ENCODE measurements at regions not wholly inside any gene's neighbourhood (a gene's known extent, or its start where the extent isn't known, plus 50 kb on each side); places are given as distances from the start of the nearest gene placed in this dataset.

DNA sequence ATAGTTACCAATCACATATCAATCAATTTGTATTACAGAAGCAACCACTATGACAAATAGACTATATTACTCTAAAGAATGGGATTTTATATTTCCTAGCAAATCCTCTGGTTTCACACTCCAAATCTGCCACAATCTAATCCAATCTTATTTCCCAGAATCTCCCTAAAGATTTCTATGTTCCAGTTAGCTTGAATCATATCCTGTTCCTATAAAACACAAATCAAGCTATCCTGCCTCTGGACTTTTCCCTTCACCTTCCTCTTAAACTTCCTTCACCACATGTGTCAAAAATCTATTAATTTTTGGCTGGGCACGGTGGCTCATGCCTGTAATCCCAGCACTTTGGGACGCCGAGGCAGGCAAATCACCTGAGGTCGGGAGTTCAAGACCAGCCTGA is 50.0 kb downstream of the PIK3C2A start:
- H3K27me3 ChIP-seq (ENCODE audit: control insufficient read depth in 3 of 3, insufficient read depth in 3 of 3, low read depth in 1 of 3, low read length in 3 of 3), result no peaks in the 10 kb centered on the region
- H3K14ac ChIP-seq (ENCODE audit: low read length), result no peak overlapping the region
- H3K79me1 ChIP-seq (ENCODE audit: low read depth, low read length), result no peaks in the 10 kb centered on the region
- H3K4me3 ChIP-seq (ENCODE audit: low read length in 2 of 2), result no peak overlapping the region
- no peak overlapping the region for H2BK5ac ChIP-seq (ENCODE audit: low read length)
- no CpG with 5 or more reads among the region's 4 CpGs for WGBS, 2 donors (ENCODE audit: extremely low coverage in 2 of 2, insufficient read length in 2 of 2, insufficient replicate concordance in 1 of 2)
- H3K4me2 ChIP-seq (ENCODE audit: insufficient read depth, low read length, poor library complexity, severe bottlenecking), result no peak overlapping the region
- H3K23ac ChIP-seq (ENCODE audit: low read depth, low read length, poor library complexity), result no peak overlapping the region
- no peak overlapping the region for H3K18ac ChIP-seq (ENCODE audit: low read length)
- H3K9ac ChIP-seq (ENCODE audit: low read depth, low read length, poor library complexity), result no peak overlapping the region
- H2BK120ac ChIP-seq (ENCODE audit: low read depth, low read length), result no peak overlapping the region
- H3K4me1 ChIP-seq (ENCODE audit: control insufficient read depth in 2 of 2, insufficient read depth in 1 of 2, low read depth in 1 of 2, low read length in 2 of 2), result peaks cover 0 to 2% of the 10 kb centered on the region in 2 donors
- H2BK12ac ChIP-seq (ENCODE audit: low read length), result no peak overlapping the region
- DNase-seq (ENCODE audit: low spot score), result no peak
- no peak overlapping the region for H3K4ac ChIP-seq (ENCODE audit: low read length)
- H2BK15ac ChIP-seq (ENCODE audit: low read length), result no peak overlapping the region
- H3K9me3 ChIP-seq (replicated peaks in 1 of 2; ENCODE audit: control insufficient read depth in 2 of 2, insufficient read depth in 1 of 2, low read depth in 1 of 2, low read length in 2 of 2), result no peaks in the 10 kb centered on the region
- H4K91ac ChIP-seq (ENCODE audit: low read depth, low read length, poor library complexity), result no peak overlapping the region
- peaks cover 0 to 36% of the 10 kb centered on the region in 2 donors for H3K36me3 ChIP-seq (replicated peaks in 1 of 2; ENCODE audit: control insufficient read depth in 2 of 2, insufficient read depth in 2 of 2, low read length in 2 of 2)
- no peak overlapping the region for H3K27ac ChIP-seq (replicated peaks; ENCODE audit: low read length)
- no peak overlapping the region for H4K8ac ChIP-seq (ENCODE audit: low read depth, low read length)
- H2AK5ac ChIP-seq (ENCODE audit: low read depth, low read length), result no peak overlapping the region
- H2AFZ ChIP-seq (ENCODE audit: low read length), result no peak overlapping the region

GRCh38 chr11:17156283-17156682 is 51.5 kb downstream of the PIK3C2A start:
- no peak overlapping the region for H3K14ac ChIP-seq (ENCODE audit: low read length)
- no peak overlapping the region for H3K4me3 ChIP-seq (ENCODE audit: low read length in 2 of 2)
- no peak overlapping the region for H4K91ac ChIP-seq (ENCODE audit: low read depth, low read length, poor library complexity)
- peaks cover 0 to 2% of the 10 kb centered on the region in 2 donors for H3K4me1 ChIP-seq (ENCODE audit: control insufficient read depth in 2 of 2, insufficient read depth in 1 of 2, low read depth in 1 of 2, low read length in 2 of 2)
- H3K9ac ChIP-seq (ENCODE audit: low read depth, low read length, poor library complexity), result no peak overlapping the region
- H3K79me1 ChIP-seq (ENCODE audit: low read depth, low read length), result no peaks in the 10 kb centered on the region
- no peak overlapping the region for H3K4ac ChIP-seq (ENCODE audit: low read length)
- H2BK5ac ChIP-seq (ENCODE audit: low read length), result no peak overlapping the region
- H3K27ac ChIP-seq (replicated peaks; ENCODE audit: low read length), result no peak overlapping the region
- H3K18ac ChIP-seq (ENCODE audit: low read length), result no peak overlapping the region
- no peak overlapping the region for H3K4me2 ChIP-seq (ENCODE audit: insufficient read depth, low read length, poor library complexity, severe bottlenecking)
- no peak for DNase-seq (ENCODE audit: low spot score)
- H2AK5ac ChIP-seq (ENCODE audit: low read depth, low read length), result no peak overlapping the region
- no CpG with 5 or more reads among the region's 2 CpGs for WGBS, 2 donors (ENCODE audit: extremely low coverage in 2 of 2, insufficient read length in 2 of 2, insufficient replicate concordance in 1 of 2)
- H3K36me3 ChIP-seq (replicated peaks in 1 of 2; ENCODE audit: control insufficient read depth in 2 of 2, insufficient read depth in 2 of 2, low read length in 2 of 2), result peaks cover 0 to 45% of the 10 kb centered on the region in 2 donors
- H4K8ac ChIP-seq (ENCODE audit: low read depth, low read length), result no peak overlapping the region
- no peak overlapping the region for H2BK120ac ChIP-seq (ENCODE audit: low read depth, low read length)
- no peak overlapping the region for H2BK12ac ChIP-seq (ENCODE audit: low read length)
- no peaks in the 10 kb centered on the region for H3K27me3 ChIP-seq (ENCODE audit: control insufficient read depth in 3 of 3, insufficient read depth in 3 of 3, low read depth in 1 of 3, low read length in 3 of 3)
- H2BK15ac ChIP-seq (ENCODE audit: low read length), result no peak overlapping the region
- no peak overlapping the region for H3K23ac ChIP-seq (ENCODE audit: low read depth, low read length, poor library complexity)
- no peaks in the 10 kb centered on the region for H3K9me3 ChIP-seq (replicated peaks in 1 of 2; ENCODE audit: control insufficient read depth in 2 of 2, insufficient read depth in 1 of 2, low read depth in 1 of 2, low read length in 2 of 2)
- H2AFZ ChIP-seq (ENCODE audit: low read length), result no peak overlapping the region

GRCh38 chr11:17154409-17155159 is 53.2 kb downstream of the PIK3C2A start:
- Histone ChIP-seq H3K79me1 (ENCODE audit: low read depth, low read length) (no peaks in the 10 kb centered on the region), H2BK120ac (ENCODE audit: low read depth, low read length) (no peak overlapping the region), H4K91ac (ENCODE audit: low read depth, low read length, poor library complexity) (no peak overlapping the region), H3K4me3 (ENCODE audit: low read length in 2 of 2) (no peak overlapping the region), H3K14ac (ENCODE audit: low read length) (no peak overlapping the region), H3K9ac (ENCODE audit: low read depth, low read length, poor library complexity) (no peak overlapping the region), H2BK5ac (ENCODE audit: low read length) (no peak overlapping the region), H3K9me3 (replicated peaks in 1 of 2; ENCODE audit: control insufficient read depth in 2 of 2, insufficient read depth in 1 of 2, low read depth in 1 of 2, low read length in 2 of 2) (no peaks in the 10 kb centered on the region), H2AFZ (ENCODE audit: low read length) (no peak overlapping the region), H2BK15ac (ENCODE audit: low read length) (no peak overlapping the region), H2AK5ac (ENCODE audit: low read depth, low read length) (no peak overlapping the region), H3K36me3 (replicated peaks in 1 of 2; ENCODE audit: control insufficient read depth in 2 of 2, insufficient read depth in 2 of 2, low read length in 2 of 2) (peaks cover 0 to 60% of the 10 kb centered on the region in 2 donors), H4K8ac (ENCODE audit: low read depth, low read length) (no peak overlapping the region), H3K4me2 (ENCODE audit: insufficient read depth, low read length, poor library complexity, severe bottlenecking) (no peak overlapping the region), H3K18ac (ENCODE audit: low read length) (no peak overlapping the region), H3K27ac (replicated peaks; ENCODE audit: low read length) (no peak overlapping the region), H3K27me3 (ENCODE audit: control insufficient read depth in 3 of 3, insufficient read depth in 3 of 3, low read depth in 1 of 3, low read length in 3 of 3) (no peaks in the 10 kb centered on the region), H3K23ac (ENCODE audit: low read depth, low read length, poor library complexity) (no peak overlapping the region), H3K4me1 (ENCODE audit: control insufficient read depth in 2 of 2, insufficient read depth in 1 of 2, low read depth in 1 of 2, low read length in 2 of 2) (peaks cover 0 to 3% of the 10 kb centered on the region in 2 donors), H2BK12ac (ENCODE audit: low read length) (no peak overlapping the region), H3K4ac (ENCODE audit: low read length) (no peak overlapping the region)
- no CpG with 5 or more reads among the region's 1 CpG for WGBS, 2 donors (ENCODE audit: extremely low coverage in 2 of 2, insufficient read length in 2 of 2, insufficient replicate concordance in 1 of 2)
- no peak for DNase-seq (ENCODE audit: low spot score)

DNA sequence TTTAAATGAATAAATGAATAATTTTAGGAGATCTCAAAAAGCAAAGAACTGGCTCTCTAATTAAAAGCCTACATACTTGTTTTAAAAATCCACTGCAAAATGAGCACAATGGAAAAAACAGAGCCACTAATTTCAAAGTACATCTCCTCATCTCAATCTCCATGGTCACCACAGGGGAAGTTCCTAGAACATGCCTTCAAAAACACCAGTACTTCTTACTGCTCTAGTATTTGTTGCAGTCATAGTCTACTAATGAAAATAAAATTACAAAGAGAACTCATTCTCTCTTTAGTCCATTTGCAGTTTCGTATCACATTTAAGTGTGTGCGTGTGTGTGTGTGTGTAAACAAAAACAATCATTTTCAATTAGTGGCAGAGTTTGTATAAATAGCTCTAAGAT is 54.0 kb downstream of the PIK3C2A start:
- no peak overlapping the region for H3K14ac ChIP-seq (ENCODE audit: low read length)
- no peak for DNase-seq (ENCODE audit: low spot score)
- peaks cover 0 to 68% of the 10 kb centered on the region in 2 donors for H3K36me3 ChIP-seq (replicated peaks in 1 of 2; ENCODE audit: control insufficient read depth in 2 of 2, insufficient read depth in 2 of 2, low read length in 2 of 2)

More for the DNA sequence above, 54.0 kb downstream of the PIK3C2A start:
- no peak overlapping the region for H3K4me3 ChIP-seq (ENCODE audit: low read length in 2 of 2)
- H3K4me1 ChIP-seq (ENCODE audit: control insufficient read depth in 2 of 2, insufficient read depth in 1 of 2, low read depth in 1 of 2, low read length in 2 of 2), result peaks cover 0 to 3% of the 10 kb centered on the region in 2 donors
- no peak overlapping the region for H3K18ac ChIP-seq (ENCODE audit: low read length)
- no CpG with 5 or more reads among the region's 2 CpGs for WGBS, 2 donors (ENCODE audit: extremely low coverage in 2 of 2, insufficient read length in 2 of 2, insufficient replicate concordance in 1 of 2)
- H3K4me2 ChIP-seq (ENCODE audit: insufficient read depth, low read length, poor library complexity, severe bottlenecking), result no peak overlapping the region
- H4K8ac ChIP-seq (ENCODE audit: low read depth, low read length), result no peak overlapping the region
- H3K9me3 ChIP-seq (replicated peaks in 1 of 2; ENCODE audit: control insufficient read depth in 2 of 2, insufficient read depth in 1 of 2, low read depth in 1 of 2, low read length in 2 of 2), result no peaks in the 10 kb centered on the region
- H2AFZ ChIP-seq (ENCODE audit: low read length), result no peak overlapping the region
- no peaks in the 10 kb centered on the region for H3K79me1 ChIP-seq (ENCODE audit: low read depth, low read length)
- no peak overlapping the region for H3K27ac ChIP-seq (replicated peaks; ENCODE audit: low read length)
- H2AK5ac ChIP-seq (ENCODE audit: low read depth, low read length), result no peak overlapping the region
- no peak overlapping the region for H3K9ac ChIP-seq (ENCODE audit: low read depth, low read length, poor library complexity)
- H3K4ac ChIP-seq (ENCODE audit: low read length), result no peak overlapping the region
- no peak overlapping the region for H3K23ac ChIP-seq (ENCODE audit: low read depth, low read length, poor library complexity)
- no peak overlapping the region for H2BK12ac ChIP-seq (ENCODE audit: low read length)
- no peaks in the 10 kb centered on the region for H3K27me3 ChIP-seq (ENCODE audit: control insufficient read depth in 3 of 3, insufficient read depth in 3 of 3, low read depth in 1 of 3, low read length in 3 of 3)
- no peak overlapping the region for H4K91ac ChIP-seq (ENCODE audit: low read depth, low read length, poor library complexity)
- H2BK15ac ChIP-seq (ENCODE audit: low read length), result no peak overlapping the region
- H2BK5ac ChIP-seq (ENCODE audit: low read length), result no peak overlapping the region
- no peak overlapping the region for H2BK120ac ChIP-seq (ENCODE audit: low read depth, low read length)

Measured in neuronal stem cell (in vitro differentiated cells).